SHP77 (cell line): ENCODE measurements at regions not wholly inside any gene's neighbourhood (a gene's known extent, or its start where the extent isn't known, plus 50 kb on each side); places are given as distances from the start of the nearest gene placed in this dataset.

Experiments
- DNase-seq, 2 experiments: peaks; one replicate each; lab custom pipeline; 2025; lab: John Stamatoyannopoulos, UW

GRCh38 chr4:138028923-138029322 is 213.2 kb downstream of the SLC7A11 start:
- no peak for DNase-seq

GRCh38 chr4:138021139-138021830 is 220.9 kb downstream of the SLC7A11 start:
- DNase-seq, result no peak

GRCh38 chr4:138014590-138015288 is 227.4 kb downstream of the SLC7A11 start:
- no peak for DNase-seq

- no peak for DNase-seq
Measured at GRCh38 chr4:138013625-138014024, 228.5 kb downstream of the SLC7A11 start.

- DNase-seq, result no peak
Measured at GRCh38 chr4:138010639-138011038, 231.5 kb downstream of the SLC7A11 start.

GRCh38 chr4:138007572-138007971 is 234.6 kb downstream of the SLC7A11 start:
- no peak for DNase-seq

GRCh38 chr4:138005486-138005885 is 236.7 kb downstream of the SLC7A11 start:
- DNase-seq, result no peak

- no peak for DNase-seq
Measured at GRCh38 chr4:138003248-138003647, 238.9 kb downstream of the SLC7A11 start.

GRCh38 chr4:137998666-137999429 is 243.3 kb downstream of the SLC7A11 start:
- DNase-seq, result no peak

- no peak for DNase-seq
Measured at GRCh38 chr4:137997496-137997895, 244.7 kb downstream of the SLC7A11 start.

- DNase-seq, result no peak
Measured at GRCh38 chr4:137994853-137995252, 247.3 kb downstream of the SLC7A11 start.

- no peak for DNase-seq
Measured at GRCh38 chr4:137993232-137993631, 248.9 kb downstream of the SLC7A11 start.

- DNase-seq, result no peak
Measured at GRCh38 chr4:137981277-137981676, 260.9 kb downstream of the SLC7A11 start.

GRCh38 chr4:137980641-137981040 is 261.5 kb downstream of the SLC7A11 start:
- no peak for DNase-seq

GRCh38 chr4:137979938-137980337 is 262.2 kb downstream of the SLC7A11 start:
- DNase-seq, result no peak

GRCh38 chr4:137968956-137969678 is 273.0 kb downstream of the SLC7A11 start:
- DNase-seq, result no peak

GRCh38 chr4:137967480-137968190 is 274.5 kb downstream of the SLC7A11 start:
- no peak for DNase-seq

GRCh38 chr4:137966504-137966903 is 275.6 kb downstream of the SLC7A11 start:
- no peak for DNase-seq

- no peak for DNase-seq
Measured at GRCh38 chr4:137961051-137961438, 281.1 kb downstream of the SLC7A11 start.

- DNase-seq, result no peak
Measured at GRCh38 chr4:137960371-137961050, 281.6 kb downstream of the SLC7A11 start.

- no peak for DNase-seq
Measured at GRCh38 chr4:137957806-137958205, 284.3 kb downstream of the SLC7A11 start.
